GM18505 (cell line): ENCODE measurements at regions not wholly inside any gene's neighbourhood (a gene's known extent, or its start where the extent isn't known, plus 50 kb on each side); places are given as distances from the start of the nearest gene placed in this dataset.

Experiments used
- ATAC-seq: cut with Tn5 transposase; IDR thresholded peaks from one replicate; pipeline ENCODE4 v1.9.1; 2021; ENCODE audit not compliant: unreplicated experiment
- POLR2A ChIP-seq: IDR thresholded peaks from 4 replicates; pipeline ENCODE4 v1.6.1; 2011; ENCODE audit warnings: borderline replicate concordance; ENCODE audit not compliant: insufficient read depth, insufficient read length; ENCODE audit errors: extremely low read depth

GRCh38 chr5:105554568-105555169 lies 1992.1 kb upstream of the NUDT12 start:
- TF ChIP-seq POLR2A = no peak
- no peak for ATAC-seq

- no peak for ATAC-seq
- no peak for TF ChIP-seq POLR2A
Observed at GRCh38 chr5:105544300-105544699, 1981.7 kb upstream of the NUDT12 start.

GRCh38 chr5:105536675-105537074 lies 1974.1 kb upstream of the NUDT12 start:
- no peak for TF ChIP-seq POLR2A
- ATAC-seq = no peak

- TF ChIP-seq POLR2A = no peak
- no peak for ATAC-seq
Observed at GRCh38 chr5:105530716-105531261, 1968.2 kb upstream of the NUDT12 start.

DNA sequence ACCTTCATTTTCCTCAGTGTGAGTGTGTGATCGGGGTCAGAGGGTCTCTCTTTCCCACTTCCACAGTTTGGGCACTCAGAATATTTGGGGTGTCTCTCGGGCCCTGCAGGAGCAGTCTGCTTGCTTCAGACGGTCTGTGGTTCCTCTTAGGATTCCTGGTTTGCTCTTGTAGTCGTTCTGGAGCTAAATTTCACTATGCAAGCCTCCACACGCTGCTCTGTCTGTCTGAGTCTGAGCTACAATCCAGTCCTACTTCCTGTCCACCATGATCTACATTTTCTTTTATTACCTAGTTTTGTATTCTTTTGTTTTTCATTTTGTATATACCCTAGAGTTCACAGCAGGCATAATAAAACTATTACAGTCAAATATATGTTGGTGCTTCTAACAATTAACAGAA lies 1967.3 kb upstream of the NUDT12 start:
- no peak for ATAC-seq
- no peak for TF ChIP-seq POLR2A

- no peak for TF ChIP-seq POLR2A
- ATAC-seq = no peak
Observed at GRCh38 chr5:105508519-105508918, 1945.9 kb upstream of the NUDT12 start.

DNA sequence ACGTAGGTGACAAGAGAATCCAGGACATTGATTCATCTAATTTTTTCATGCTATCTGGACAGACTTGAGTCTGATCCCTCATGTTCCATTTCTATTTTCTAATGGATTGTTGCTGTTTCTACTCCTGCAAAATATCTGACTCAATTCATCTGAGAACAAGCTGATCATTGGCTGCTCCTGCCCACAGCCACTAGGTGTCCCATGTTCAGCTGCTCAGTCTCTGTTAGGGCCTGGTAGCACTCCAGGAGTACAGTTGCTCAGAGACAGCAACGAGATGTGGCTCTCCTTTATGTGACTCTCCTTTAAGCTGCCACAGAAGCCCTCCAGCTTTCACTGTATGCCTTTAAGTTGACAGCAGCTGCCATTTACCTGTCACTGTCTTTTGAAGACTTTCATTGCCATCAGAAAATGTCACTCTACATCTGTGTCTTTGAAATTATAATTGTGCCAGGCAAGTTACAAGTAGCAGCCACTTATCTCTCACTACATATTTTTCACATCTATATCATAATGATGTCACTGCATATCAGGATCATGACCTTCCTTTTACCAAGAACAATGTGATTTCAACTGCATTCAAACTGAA lies 1944.2 kb upstream of the NUDT12 start:
- ATAC-seq = no peak
- TF ChIP-seq POLR2A = no peak

GRCh38 chr5:105503950-105504349 lies 1941.4 kb upstream of the NUDT12 start:
- no peak for TF ChIP-seq POLR2A
- ATAC-seq = no peak

DNA sequence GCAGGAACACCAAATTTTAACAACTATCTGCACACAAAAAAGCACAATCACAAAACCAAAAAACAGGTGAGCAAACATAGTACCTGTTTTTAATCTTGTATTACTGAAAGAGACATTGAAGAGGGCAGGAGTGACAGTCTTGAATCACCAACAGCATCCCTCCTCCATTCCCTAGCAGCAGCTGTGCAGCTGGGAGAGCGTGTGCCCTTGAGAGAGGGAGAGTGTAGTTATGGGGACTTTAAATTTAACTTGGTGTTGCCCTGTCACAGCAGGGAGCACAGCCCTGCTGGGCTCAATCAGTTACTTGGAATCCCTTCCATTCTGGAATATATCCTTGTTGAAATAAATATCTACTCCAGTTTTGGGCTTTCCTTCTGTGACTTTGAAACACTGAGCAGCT lies 1938.7 kb upstream of the NUDT12 start:
- ATAC-seq = no peak

GRCh38 chr5:105475401-105475800 lies 1912.8 kb upstream of the NUDT12 start:
- no peak for ATAC-seq
- no peak for TF ChIP-seq POLR2A

More for the DNA sequence above, 1938.7 kb upstream of the NUDT12 start:
- TF ChIP-seq POLR2A = no peak

- no peak for TF ChIP-seq POLR2A
- ATAC-seq = no peak
Observed at GRCh38 chr5:105462377-105462776, 1899.8 kb upstream of the NUDT12 start.

- no peak for ATAC-seq
- no peak for TF ChIP-seq POLR2A
Observed at GRCh38 chr5:105460721-105461120, 1898.1 kb upstream of the NUDT12 start.

DNA sequence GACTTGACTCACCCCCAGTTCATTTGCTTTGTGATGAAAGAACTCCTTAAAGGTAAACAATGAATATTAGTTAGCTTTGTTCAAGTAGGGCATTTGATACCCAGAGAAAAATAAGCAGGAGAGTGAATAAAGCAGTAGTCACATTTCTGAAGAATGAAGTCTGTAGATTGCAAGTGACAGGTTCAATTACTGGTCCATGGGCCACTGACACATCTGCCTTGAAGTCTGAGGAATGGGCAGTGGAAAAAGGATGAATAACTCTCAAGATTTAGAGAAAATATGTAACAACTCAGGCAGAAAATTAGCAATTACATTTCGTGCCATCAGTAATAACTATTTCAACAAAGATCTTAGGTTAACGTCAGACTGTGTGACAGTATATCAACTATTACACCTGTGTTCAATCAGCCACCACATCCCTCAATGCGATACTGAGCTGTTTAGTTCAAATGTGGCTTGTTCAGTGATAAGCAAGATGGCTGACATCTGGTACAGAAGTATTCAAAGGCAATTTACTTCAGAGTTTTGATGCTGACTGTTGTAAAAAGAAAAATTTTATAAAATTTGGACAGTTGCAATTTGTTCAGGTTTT lies 1890.7 kb upstream of the NUDT12 start:
- no peak for TF ChIP-seq POLR2A
- no peak for ATAC-seq

- no peak for TF ChIP-seq POLR2A
- ATAC-seq = no peak
Observed at GRCh38 chr5:105448271-105448670, 1885.7 kb upstream of the NUDT12 start.
